GM18505 (cell line): ENCODE measurements at regions not wholly inside any gene's neighbourhood (a gene's known extent, or its start where the extent isn't known, plus 50 kb on each side); places are given as distances from the start of the nearest gene placed in this dataset.
"Not testable (repeated sequence)": the region's sequence is repeated elsewhere in the genome, so short reads cannot be mapped to it uniquely, and the experiment has no call there.

Experiments used
- ATAC-seq: cut with Tn5 transposase; IDR thresholded peaks from one replicate; pipeline ENCODE4 v1.9.1; 2021; ENCODE audit not compliant: unreplicated experiment
- POLR2A ChIP-seq: IDR thresholded peaks from 4 replicates; pipeline ENCODE4 v1.6.1; 2011; ENCODE audit warnings: borderline replicate concordance; ENCODE audit not compliant: insufficient read depth, insufficient read length; ENCODE audit errors: extremely low read depth

DNA sequence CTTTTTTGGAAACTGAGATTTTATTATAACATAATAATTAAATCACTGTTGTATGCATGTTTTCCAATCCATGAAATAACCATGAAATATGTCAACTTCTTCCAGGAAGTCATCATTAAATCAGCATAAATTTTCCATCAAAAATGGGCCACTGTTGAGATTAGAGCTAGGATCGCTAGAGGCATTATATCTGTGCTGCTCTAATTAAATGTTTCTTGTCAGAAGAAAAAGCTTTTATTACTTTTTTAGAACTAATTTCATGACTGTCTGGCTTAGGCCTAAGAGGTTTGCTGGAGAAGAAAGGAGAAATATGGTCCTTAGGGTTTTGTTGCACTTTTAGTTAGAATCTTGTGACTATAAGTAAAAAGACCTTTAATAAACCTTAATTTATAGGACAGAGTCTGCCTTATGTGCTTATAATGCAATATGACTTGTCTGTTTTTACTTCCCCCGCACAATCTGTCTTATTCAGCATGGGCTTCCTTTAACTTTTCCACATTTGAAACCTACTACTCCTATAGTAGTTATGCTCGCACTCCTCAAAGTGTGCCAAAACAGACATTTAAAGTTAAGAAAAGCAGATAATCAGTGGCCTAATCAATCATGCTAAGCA, 363.4 kb upstream of the GCFC2 start:
- TF ChIP-seq POLR2A = no peak
- no peak for ATAC-seq

DNA sequence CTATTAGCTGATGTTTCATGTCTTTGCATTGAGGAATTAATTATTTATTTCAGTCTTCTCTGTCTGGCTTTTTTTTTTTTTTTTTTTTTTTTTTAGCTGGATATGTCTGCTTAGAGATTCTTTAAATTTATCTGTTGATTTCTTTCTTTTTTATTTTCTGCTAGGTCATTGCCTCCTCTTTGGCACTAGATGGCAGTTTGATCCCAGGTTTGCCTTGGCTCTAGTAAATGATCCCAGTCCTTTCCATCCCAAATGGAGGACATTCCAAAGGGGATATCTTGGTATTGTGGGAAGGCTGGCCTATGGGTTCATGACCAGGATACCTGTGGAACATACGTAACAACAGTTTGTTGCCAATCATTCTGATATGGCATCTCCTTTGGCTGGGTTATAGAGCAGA, 339.5 kb upstream of the GCFC2 start:
- ATAC-seq = no peak
- no peak for TF ChIP-seq POLR2A

DNA sequence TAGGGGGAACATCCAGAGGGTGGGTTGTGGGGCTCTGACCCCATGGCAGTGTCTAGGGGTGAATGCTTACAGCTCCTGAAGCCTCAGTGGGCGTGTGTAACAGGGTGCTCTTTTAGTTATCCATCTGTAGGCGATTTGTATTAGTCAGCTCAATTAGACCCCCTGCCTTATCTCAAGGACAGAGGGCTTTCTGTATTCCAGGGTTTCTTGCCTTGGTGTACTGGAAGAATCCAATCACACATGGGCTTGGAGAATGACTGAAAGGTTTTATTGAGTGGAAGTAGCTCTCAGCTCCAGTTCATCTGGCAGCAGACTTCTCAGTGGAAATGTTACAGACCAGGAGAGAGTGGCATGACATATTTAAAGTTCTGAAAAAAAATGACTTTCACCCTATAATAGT, 334.0 kb upstream of the GCFC2 start:
- TF ChIP-seq POLR2A = no peak
- ATAC-seq = no peak

DNA sequence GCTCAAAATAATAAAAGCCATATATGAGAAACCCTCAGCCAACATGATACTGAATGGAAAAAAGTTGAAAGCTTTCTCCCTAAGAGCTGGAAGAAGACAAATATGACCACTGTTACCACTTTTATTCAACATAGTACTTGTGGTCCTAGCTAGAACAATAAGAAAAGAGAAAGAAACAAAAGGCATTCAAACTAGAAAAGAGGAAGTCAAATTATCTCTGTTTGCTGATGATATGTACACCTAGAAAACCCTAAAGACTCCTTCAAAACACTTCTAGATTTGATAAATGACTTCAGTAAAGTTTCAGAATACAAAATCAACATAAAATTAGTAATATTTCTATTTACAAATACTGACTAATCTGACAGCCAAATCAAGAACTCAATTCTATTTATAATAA, 328.8 kb upstream of the GCFC2 start:
- no peak for TF ChIP-seq POLR2A
- ATAC-seq = no peak

DNA sequence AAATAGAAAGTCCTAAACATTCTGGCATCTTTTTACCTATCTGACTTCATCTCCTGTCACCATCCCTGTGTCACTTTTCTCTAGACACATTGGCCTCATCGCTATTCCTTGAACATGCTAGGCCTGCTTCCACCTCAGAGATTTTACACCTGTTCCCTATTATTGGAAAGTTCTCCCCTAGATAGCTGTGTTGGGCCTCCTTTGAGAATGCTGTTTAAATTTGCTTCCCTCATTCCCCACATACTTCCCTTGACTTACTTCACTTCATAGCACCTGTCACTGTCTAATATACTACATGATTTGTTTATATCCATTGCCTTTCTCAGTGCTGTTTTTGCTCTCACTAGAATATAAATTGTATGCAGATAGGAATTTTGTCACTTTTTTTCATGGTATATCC, 317.0 kb upstream of the GCFC2 start:
- no peak for TF ChIP-seq POLR2A
- no peak for ATAC-seq

DNA sequence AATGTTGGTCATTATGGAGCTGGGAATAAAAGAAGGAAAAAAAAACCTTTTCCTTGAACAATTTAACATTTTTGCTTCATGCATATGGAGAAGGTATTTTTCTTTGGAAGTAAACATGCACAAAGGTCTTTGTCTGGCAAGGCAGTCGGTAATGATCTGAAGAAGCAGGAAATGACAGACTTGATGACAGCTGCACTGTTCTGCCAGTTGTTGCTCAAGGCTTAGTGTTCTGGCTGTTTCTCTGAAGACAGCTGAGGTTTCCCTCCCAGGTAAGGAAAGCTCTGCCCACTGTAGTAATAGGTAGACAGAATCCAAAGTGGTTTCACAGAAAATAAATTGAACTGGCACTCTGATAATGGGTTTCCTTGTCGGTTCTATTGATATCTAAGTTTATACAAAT, 308.4 kb upstream of the GCFC2 start:
- no peak for TF ChIP-seq POLR2A
- no peak for ATAC-seq

DNA sequence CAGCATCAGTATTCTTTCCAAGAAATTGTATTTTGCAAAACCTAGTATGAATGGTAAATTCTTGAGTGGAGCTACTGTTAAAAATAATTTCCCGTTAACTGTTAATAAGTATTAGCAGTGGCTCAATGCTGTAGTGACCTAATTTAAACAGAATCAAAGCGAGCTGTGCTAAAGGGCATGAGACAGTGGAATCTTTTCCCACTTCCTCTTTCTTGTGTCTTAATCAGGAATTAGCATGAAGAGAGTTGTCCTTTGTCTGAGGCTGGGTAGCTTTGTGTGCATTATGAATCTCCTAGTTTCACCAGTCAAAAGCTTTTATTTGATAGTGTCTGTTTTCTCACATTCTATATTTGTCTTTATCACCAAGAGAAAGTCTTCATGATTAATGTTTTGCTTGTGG, 298.8 kb upstream of the GCFC2 start:
- TF ChIP-seq POLR2A = no peak
- ATAC-seq = no peak

DNA sequence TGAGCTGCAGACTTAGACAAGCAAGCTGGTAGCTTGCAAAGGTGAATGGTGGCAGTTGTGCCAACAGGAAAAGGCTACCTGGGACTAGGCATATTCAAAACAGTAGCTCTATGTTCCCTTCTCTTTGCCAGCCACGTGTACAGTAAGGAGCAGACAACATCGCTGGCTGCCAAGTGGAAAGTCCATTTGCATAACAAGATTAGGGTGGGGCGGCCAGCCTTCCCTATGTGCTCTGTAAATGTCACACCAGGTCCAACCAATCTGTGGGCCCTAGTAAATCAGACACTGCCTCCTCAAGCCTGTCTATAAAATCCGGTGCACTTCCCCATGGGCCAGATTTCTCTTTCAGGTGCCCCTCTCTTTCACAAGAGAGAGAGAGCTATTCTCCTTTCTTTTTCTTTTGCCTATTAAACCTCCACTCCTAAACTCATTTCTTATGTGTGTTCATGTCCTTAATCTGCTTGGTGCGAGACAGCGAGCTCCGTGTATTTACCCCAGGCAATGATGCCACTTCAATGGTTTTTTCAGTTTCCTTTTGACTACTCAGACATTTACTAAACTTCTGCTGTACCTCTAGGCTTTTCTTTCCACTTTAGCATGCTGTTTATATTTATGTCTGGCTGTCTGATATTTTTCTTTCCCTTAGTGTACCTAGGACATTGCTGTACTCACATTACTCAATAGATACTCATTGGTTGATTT, 297.4 kb upstream of the GCFC2 start:
- peak; percentile 53 for ATAC-seq
- no peak for TF ChIP-seq POLR2A

DNA sequence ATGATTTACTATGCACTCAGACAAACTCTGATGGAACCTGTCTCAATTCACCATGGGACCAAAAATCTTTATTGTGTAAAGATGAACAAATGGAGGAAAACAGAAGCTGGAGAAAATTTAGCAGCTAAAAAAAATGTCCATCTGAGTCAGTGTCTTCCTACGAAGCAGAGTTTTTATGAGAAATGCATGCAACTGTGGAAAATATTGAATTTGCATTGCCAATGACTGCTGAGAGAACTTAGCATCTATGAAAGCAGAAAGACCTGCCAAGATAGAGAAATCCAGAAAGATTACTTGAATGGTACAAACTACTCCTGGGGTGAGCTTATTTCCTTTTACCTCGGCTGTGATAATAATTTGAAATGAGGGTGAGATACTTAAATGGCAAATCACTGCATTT, 289.7 kb upstream of the GCFC2 start:
- no peak for TF ChIP-seq POLR2A
- no peak for ATAC-seq

DNA sequence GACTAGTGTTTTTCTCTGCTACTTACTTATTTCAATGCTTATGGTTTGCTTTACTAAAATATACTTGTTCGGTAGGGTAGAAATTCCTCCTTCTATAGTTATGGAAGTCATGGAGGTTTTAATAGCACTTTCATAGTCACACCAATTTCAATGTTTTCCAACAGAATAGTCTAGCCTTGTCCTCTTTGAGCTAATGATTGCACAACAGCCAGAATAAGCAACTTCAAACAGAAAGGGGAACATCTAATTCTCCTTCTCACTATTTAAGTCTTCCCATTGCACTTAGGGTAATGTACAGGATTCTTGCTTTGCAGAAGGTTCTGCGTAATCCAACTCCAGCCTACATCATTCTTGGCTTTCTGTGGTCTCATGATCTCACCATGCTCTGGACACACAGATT, 287.7 kb upstream of the GCFC2 start:
- TF ChIP-seq POLR2A = no peak

DNA sequence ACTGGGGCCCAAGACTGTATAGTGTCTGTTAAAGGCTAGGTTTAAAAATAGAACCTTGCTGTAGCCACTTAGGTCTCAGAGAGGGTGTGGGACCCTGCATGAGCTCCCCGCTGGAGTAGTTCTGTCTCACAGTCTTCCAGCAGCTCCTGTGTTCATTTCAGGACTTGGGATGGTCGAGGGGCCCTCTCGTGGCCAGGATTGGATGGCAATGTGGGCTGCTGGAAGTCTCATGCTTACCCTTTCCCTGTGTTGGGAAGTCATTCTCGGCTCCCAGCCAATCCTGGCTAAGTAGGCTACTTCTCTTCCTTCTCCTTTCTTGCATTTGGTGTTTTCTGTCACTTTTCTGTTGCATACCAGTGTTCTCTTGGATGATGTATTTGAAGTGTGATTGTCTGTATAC, 284.0 kb upstream of the GCFC2 start:
- ATAC-seq = no peak
- TF ChIP-seq POLR2A = no peak

More for the DNA sequence above, 287.7 kb upstream of the GCFC2 start:
- no peak for ATAC-seq

DNA sequence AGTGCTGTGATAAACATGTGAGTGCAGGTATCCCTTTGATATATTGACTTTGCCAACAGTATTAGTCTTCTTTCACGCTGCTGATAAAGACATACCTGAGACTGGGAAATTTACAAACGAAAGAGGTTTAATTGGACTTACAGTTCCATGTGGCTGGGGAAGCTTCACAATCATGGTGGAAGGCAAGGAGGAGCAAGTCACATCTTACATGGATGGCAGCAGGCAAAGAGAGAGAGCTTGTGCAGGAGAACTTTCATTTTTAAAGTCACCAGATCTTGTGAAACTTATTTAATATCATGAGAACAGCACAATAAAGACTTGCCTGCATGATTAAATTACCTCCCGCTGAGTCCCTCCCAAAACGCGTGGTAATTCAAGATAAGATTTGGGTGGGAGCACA, 277.9 kb upstream of the GCFC2 start:
- ATAC-seq = not testable (repeated sequence)

DNA sequence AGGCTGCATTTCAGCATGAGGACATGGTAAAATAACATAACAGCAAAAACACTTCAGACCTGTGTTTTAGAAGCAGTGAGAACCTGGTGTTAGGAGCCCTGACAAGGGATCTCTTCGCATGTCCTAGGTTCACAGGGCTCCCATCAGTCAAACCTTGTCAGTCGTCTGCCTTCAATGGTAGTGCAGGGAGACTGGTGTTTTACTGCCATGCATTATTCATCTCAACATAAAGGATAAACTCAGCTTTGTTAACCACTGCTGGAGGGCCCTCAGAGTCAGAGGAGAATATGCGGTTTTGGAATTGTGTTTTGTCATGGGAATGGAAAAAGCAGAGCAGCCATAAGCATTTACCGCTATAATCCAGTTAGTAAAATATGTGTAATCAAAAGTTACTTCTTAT, 275.9 kb upstream of the GCFC2 start:
- ATAC-seq = no peak

DNA sequence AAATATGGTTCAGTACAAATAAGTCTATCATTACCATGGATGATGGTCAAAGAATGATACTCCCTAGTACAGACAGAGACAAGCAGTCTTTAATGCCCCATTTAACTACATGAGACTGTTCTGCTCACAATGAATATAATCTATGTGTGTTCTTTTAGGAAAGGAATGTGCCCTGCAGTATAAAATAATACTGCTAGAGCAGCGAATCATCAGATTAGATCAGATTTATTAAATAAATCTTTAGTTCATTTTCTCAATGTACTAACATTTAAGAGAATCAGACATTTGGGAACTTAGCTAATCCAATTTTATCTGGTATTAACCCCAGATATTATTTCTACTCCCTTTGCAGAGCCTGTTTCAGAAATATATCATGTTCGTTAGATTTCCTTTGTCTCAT, 272.0 kb upstream of the GCFC2 start:
- no peak for TF ChIP-seq POLR2A
- ATAC-seq = no peak

More for the DNA sequence above, 275.9 kb upstream of the GCFC2 start:
- no peak for TF ChIP-seq POLR2A

DNA sequence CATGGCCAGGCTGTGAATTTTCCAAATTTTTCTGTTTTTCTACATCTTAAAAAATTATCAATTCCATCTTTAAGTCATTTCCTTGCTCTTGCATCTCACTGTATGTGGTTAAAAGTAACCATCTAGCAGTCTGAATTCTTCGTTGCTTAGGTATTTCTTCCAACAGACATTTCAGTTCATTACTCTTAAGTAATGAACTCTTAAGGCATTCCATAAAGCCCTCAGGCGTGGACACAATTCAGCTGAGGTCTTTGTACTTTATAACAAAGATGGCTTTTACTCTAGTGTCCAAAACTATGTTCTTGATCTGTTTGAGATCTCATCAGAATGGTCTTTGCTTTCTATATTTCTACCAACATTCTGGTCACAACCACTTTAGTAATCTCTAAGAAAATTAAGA, 253.9 kb upstream of the GCFC2 start:
- no peak for TF ChIP-seq POLR2A
- no peak for ATAC-seq
